H1 (cell line): ENCODE measurements at regions not wholly inside any gene's neighbourhood (a gene's known extent, or its start where the extent isn't known, plus 50 kb on each side); places are given as distances from the start of the nearest gene placed in this dataset.

Experiments
- CTCF ChIA-PET: fragments of 300-600 bp; sonication (Branson Sonifier 250); formaldehyde crosslinking; loops from one replicate; lab custom pipeline; 2021; ENCODE audit not compliant: partially characterized antibody; lab: Charles Lee
- POLR2A ChIA-PET: fragments of 300-600 bp; sonication (Branson Sonifier 250); formaldehyde crosslinking; loops from one replicate; lab custom pipeline; 2021; ENCODE audit warnings: inconsistent platforms; ENCODE audit not compliant: partially characterized antibody; lab: Charles Lee
- DNase-seq, 2 experiments: peaks; one replicate each; pipeline versions ENCODE4 v3.0.0 to v3.0.0-alpha.2; 2010 to 2022; ENCODE audit warnings: low spot score in 2 of 2, low read depth in 1 of 2, mixed read lengths in 1 of 2
- FAIRE-seq: peaks from 2 replicates; lab custom pipeline; 2011; peaks lifted over from hg19 to GRCh38; lab: Jason Lieb, UNC
- H2AFZ ChIP-seq: 2 replicates; pipeline ENCODE4 v1.8.1; 2012; ENCODE audit warnings: low read length, inconsistent platforms
- H2AK5ac ChIP-seq: 2 replicates; pipeline ENCODE4 v1.6.1; 2013; ENCODE audit warnings: low read depth, low read length
- H2BK120ac ChIP-seq: replicated peaks from 2 replicates; pipeline ENCODE3; 2013; ENCODE audit warnings: low read depth, low read length, inconsistent platforms
- H2BK12ac ChIP-seq: 2 replicates; pipeline ENCODE4 v1.6.1; 2013; ENCODE audit warnings: low read depth, low read length
- H2BK15ac ChIP-seq: 2 replicates; pipeline ENCODE4 v1.6.1; 2013; ENCODE audit warnings: low read length
- H2BK20ac ChIP-seq: 2 replicates; pipeline ENCODE4 v1.6.1; 2013; ENCODE audit warnings: low read length
- H2BK5ac ChIP-seq: 2 replicates; pipeline ENCODE4 v1.6.1; 2013; ENCODE audit warnings: low read depth, low read length
- H3K14ac ChIP-seq: 2 replicates; pipeline ENCODE4 v1.6.1; 2013; ENCODE audit warnings: inconsistent platforms; ENCODE audit not compliant: insufficient read length
- H3K18ac ChIP-seq: 2 replicates; pipeline ENCODE4 v1.6.1; 2013; ENCODE audit warnings: low read length; ENCODE audit errors: extremely low read depth
- H3K23ac ChIP-seq: 2 replicates; pipeline ENCODE4 v1.6.1; 2013; ENCODE audit warnings: inconsistent platforms; ENCODE audit not compliant: insufficient read length
- H3K23me2 ChIP-seq: 2 replicates; pipeline ENCODE4 v1.6.1; 2013; ENCODE audit warnings: low read depth, low read length
- H3K27ac ChIP-seq: 2 replicates; pipeline ENCODE4 v1.6.1; 2011; ENCODE audit warnings: low read depth, low read length, inconsistent platforms
- H3K27me3 ChIP-seq, 4 experiments: replicated peaks in 1 of 4; 1 replicate in 1 of 4; 2 replicates in 3 of 4; pipeline versions ENCODE4 v1.6.1 to v1.8.1; 2011 to 2013; ENCODE audit warnings: low read length in 3 of 4, mild to moderate bottlenecking in 3 of 4, inconsistent platforms in 2 of 4, mixed read lengths in 2 of 4, moderate library complexity in 1 of 4; ENCODE audit not compliant: control insufficient read depth in 3 of 4, insufficient read depth in 3 of 4; ENCODE audit errors: extremely low read depth in 1 of 4
- H3K36me3 ChIP-seq, 4 experiments: 2 replicates each; pipeline versions ENCODE4 v1.6.1 to v1.8.1; 2011 to 2013; ENCODE audit warnings: mild to moderate bottlenecking in 4 of 4, low read length in 3 of 4, moderate library complexity in 2 of 4, control low read depth in 1 of 4, inconsistent platforms in 1 of 4; ENCODE audit not compliant: insufficient read depth in 4 of 4, control insufficient read depth in 2 of 4
- H3K4ac ChIP-seq: replicated peaks from 2 replicates; pipeline ENCODE3; 2013; ENCODE audit warnings: low read length, low read depth, mixed read lengths, inconsistent platforms; ENCODE audit not compliant: insufficient read length
- H3K4me1 ChIP-seq, 4 experiments: replicated peaks in 1 of 4; 1 replicate in 1 of 4; 2 replicates in 3 of 4; pipeline versions ENCODE4 v1.6.1 to v1.8.1; 2011 to 2013; ENCODE audit warnings: low read length in 3 of 4, inconsistent platforms in 2 of 4, mixed read lengths in 1 of 4; ENCODE audit not compliant: insufficient read depth in 4 of 4, control insufficient read depth in 3 of 4
- H3K4me2 ChIP-seq, 2 experiments: 2 replicates each; pipeline versions ENCODE4 v1.6.1 to v1.8.1; 2011 to 2013; ENCODE audit warnings: low read depth in 2 of 2, low read length in 2 of 2, control low read depth in 1 of 2, inconsistent platforms in 1 of 2, mild to moderate bottlenecking in 1 of 2; ENCODE audit not compliant: insufficient read depth in 1 of 2
- H3K4me3 ChIP-seq, 4 experiments: fragments of 200-600, 300-600 bp in 1 of 4; sonication (generic), shearing (Covaris generic), sonication (Bioruptor Twin) in 1 of 4; 2 replicates each; pipeline versions ENCODE4 v1.5.1 to v1.8.1; 2011 to 2016; ENCODE audit warnings: low read length in 4 of 4, low read depth in 3 of 4, control low read depth in 2 of 4, inconsistent platforms in 2 of 4, mild to moderate bottlenecking in 2 of 4, mixed read lengths in 1 of 4, moderate library complexity in 1 of 4; ENCODE audit not compliant: insufficient read depth in 2 of 4; ENCODE audit errors: extremely low read depth in 1 of 4
- H3K56ac ChIP-seq: replicated peaks from 2 replicates; pipeline ENCODE3; 2013; ENCODE audit warnings: low read depth, mild to moderate bottlenecking, mixed read lengths, low read length, inconsistent platforms; ENCODE audit not compliant: insufficient read length
- H3K79me1 ChIP-seq: 2 replicates; pipeline ENCODE4 v1.6.1; 2013; ENCODE audit warnings: low read depth, low read length, control low read depth
- H3K79me2 ChIP-seq, 2 experiments: 2 replicates each; pipeline versions ENCODE4 v1.6.1 to v1.8.1; 2012 to 2013; ENCODE audit warnings: low read length in 2 of 2, mild to moderate bottlenecking in 2 of 2, inconsistent platforms in 1 of 2; ENCODE audit not compliant: insufficient read depth in 2 of 2, control insufficient read depth in 1 of 2
- H3K9ac ChIP-seq, 4 experiments: replicated peaks in 1 of 4; 1 replicate in 1 of 4; 2 replicates in 3 of 4; pipeline versions ENCODE4 v1.6.1 to v1.8.1; 2011 to 2013; ENCODE audit warnings: low read depth in 3 of 4, low read length in 3 of 4, control low read depth in 2 of 4, mild to moderate bottlenecking in 2 of 4, moderate library complexity in 2 of 4, inconsistent platforms in 1 of 4; ENCODE audit errors: extremely low read depth in 1 of 4
- H3K9me3 ChIP-seq, 2 experiments: 2 replicates each; pipeline versions ENCODE4 v1.6.1 to v1.8.1; 2012 to 2013; ENCODE audit warnings: mild to moderate bottlenecking in 2 of 2, moderate library complexity in 2 of 2, control low read depth in 1 of 2, inconsistent platforms in 1 of 2, low read depth in 1 of 2, low read length in 1 of 2, mixed read lengths in 1 of 2; ENCODE audit not compliant: insufficient read depth in 2 of 2
- H4K20me1 ChIP-seq, 2 experiments: replicated peaks in 1 of 2; 2 replicates each; pipeline versions ENCODE3 to v1.8.1; 2011 to 2013; ENCODE audit warnings: inconsistent platforms in 2 of 2, low read length in 2 of 2, mild to moderate bottlenecking in 1 of 2; ENCODE audit not compliant: insufficient read depth in 2 of 2, control insufficient read depth in 1 of 2
- H4K5ac ChIP-seq: 2 replicates; pipeline ENCODE4 v1.6.1; 2013; ENCODE audit warnings: low read length, low read depth, mixed read lengths, inconsistent platforms; ENCODE audit not compliant: insufficient read length
- H4K8ac ChIP-seq: 2 replicates; pipeline ENCODE4 v1.8.0; 2013; ENCODE audit warnings: mild to moderate bottlenecking, moderate library complexity, low read length, inconsistent platforms; ENCODE audit not compliant: insufficient read depth; ENCODE audit errors: extremely low read depth
- H4K91ac ChIP-seq: replicated peaks from 2 replicates; pipeline ENCODE3; 2013; ENCODE audit warnings: low read length, mixed read lengths, inconsistent platforms; ENCODE audit not compliant: insufficient read length
- BCL11A ChIP-seq, 2 experiments: IDR thresholded peaks; one replicate each; pipeline ENCODE4 v1.6.1; 2011; ENCODE audit warnings: low read depth in 2 of 2, low read length in 2 of 2, mild to moderate bottlenecking in 2 of 2
- CHD1 ChIP-seq: IDR thresholded peaks from 2 replicates; pipeline ENCODE4 v1.6.1; 2012; ENCODE audit warnings: low read depth, low read length, improper control_type of control experiment
- CHD2 ChIP-seq: IDR thresholded peaks from 2 replicates; pipeline ENCODE4 v1.6.1; 2012; ENCODE audit warnings: low read length, improper control_type of control experiment
- CREB1 ChIP-seq: IDR thresholded peaks from 2 replicates; pipeline ENCODE4 v1.6.1; 2012; ENCODE audit warnings: inconsistent platforms
- JUN ChIP-seq: IDR thresholded peaks from 2 replicates; pipeline ENCODE4 v1.6.1; 2011; ENCODE audit warnings: low read depth, mild to moderate bottlenecking, improper control_type of control experiment, low read length
- JUND ChIP-seq: IDR thresholded peaks from 2 replicates; pipeline ENCODE4 v1.6.1; 2011; ENCODE audit warnings: mild to moderate bottlenecking, improper control_type of control experiment, low read length
- KDM4A ChIP-seq: IDR thresholded peaks from one replicate; pipeline ENCODE4 v1.7.1; 2012; ENCODE audit warnings: low read depth, mild to moderate bottlenecking, moderate library complexity, low read length, inconsistent platforms; ENCODE audit not compliant: severe bottlenecking
- MAFK ChIP-seq: IDR thresholded peaks from 2 replicates; pipeline ENCODE4 v1.6.1; 2012; ENCODE audit warnings: low read depth, mild to moderate bottlenecking, improper control_type of control experiment, low read length
- NANOG ChIP-seq: IDR thresholded peaks from 2 replicates; pipeline ENCODE4 v1.6.1; 2011; ENCODE audit warnings: low read length, low read depth, mild to moderate bottlenecking, inconsistent platforms; ENCODE audit not compliant: insufficient read depth, poor library complexity, severe bottlenecking
- POLR2AphosphoS5 ChIP-seq: IDR thresholded peaks from 2 replicates; pipeline ENCODE4 v1.6.1; 2011; ENCODE audit warnings: low read depth, low read length
- SAP30 ChIP-seq: fragments of 300-600 bp; sonication (generic); IDR thresholded peaks from 2 replicates; pipeline ENCODE4 v1.7.1; 2012; ENCODE audit warnings: low read length, moderate library complexity, mild to moderate bottlenecking, inconsistent platforms; ENCODE audit not compliant: insufficient read depth, insufficient replicate concordance
- SIN3A ChIP-seq, 2 experiments: IDR thresholded peaks in 1 of 2; conservative IDR thresholded peaks in 1 of 2; 2 replicates each; pipeline ENCODE4 v1.6.1; 2011 to 2012; ENCODE audit warnings: low read length in 2 of 2, improper control_type of control experiment in 1 of 2, low read depth in 1 of 2, mild to moderate bottlenecking in 1 of 2
- TAF1 ChIP-seq: IDR thresholded peaks from 2 replicates; pipeline ENCODE4 v1.6.1; 2011; ENCODE audit warnings: mild to moderate bottlenecking, low read depth, low read length
- YY1 ChIP-seq: IDR thresholded peaks from 2 replicates; pipeline ENCODE4 v1.6.1; 2011; ENCODE audit warnings: low read depth, mild to moderate bottlenecking, low read length
- WGBS, 2 experiments: shearing (Covaris generic) in 1 of 2; methylation state at CpG; one replicate each; pipeline versions ENCODE4 v1.1.6 to v1.1.7; 2013 to 2015; ENCODE audit warnings: low lambda C conversion rate in 2 of 2, mixed read lengths in 2 of 2, inconsistent platforms in 1 of 2, low coverage in 1 of 2, missing lambda C conversion rate in 1 of 2; ENCODE audit not compliant: insufficient replicate concordance in 2 of 2, insufficient coverage in 1 of 2, insufficient read length in 1 of 2; ENCODE audit errors: extremely low coverage in 1 of 2, missing lambda C conversion rate in 1 of 2; 5-methylcytosine and 5-hydroxymethylcytosine counted together
- TF ChIP-seq, protein P1 (sequence below): IDR thresholded peaks from 2 replicates; pipeline ENCODE4 v1.6.1; 2011; ENCODE audit warnings: low read depth, mild to moderate bottlenecking, low read length; ENCODE audit not compliant: insufficient read depth

DNA sequence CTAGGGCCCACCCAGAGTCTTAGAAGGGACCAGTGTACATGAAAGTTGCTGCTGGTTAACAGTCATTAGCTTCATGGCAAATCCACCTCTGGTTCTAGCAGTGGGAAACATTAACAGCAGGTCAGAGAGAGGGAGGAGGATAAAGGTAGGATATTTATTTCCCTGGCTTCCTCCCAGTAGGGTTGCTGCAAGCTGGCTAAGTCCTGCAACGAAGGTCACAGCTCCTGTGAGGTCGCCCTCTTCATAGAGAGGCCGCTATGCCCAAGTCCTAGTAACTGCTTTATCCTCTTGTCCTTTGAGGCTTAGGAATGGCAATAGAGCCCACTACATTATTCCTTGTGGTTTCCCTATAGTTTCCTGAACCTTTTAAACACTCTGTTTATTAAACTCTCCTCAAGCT, 84.0 kb upstream of the ACSL3 start:
- H3K79me2 ChIP-seq: no peaks in the 10 kb centered on the region
- H2AK5ac ChIP-seq: no peak overlapping the region
- H3K9me3 ChIP-seq: no peaks in the 10 kb centered on the region
- no peak overlapping the region for H3K56ac ChIP-seq
- H3K23ac ChIP-seq: no peak overlapping the region
- no peak for DNase-seq
- POLR2A ChIA-PET: no interaction called here
- H4K5ac ChIP-seq: no peak overlapping the region
- H3K27ac ChIP-seq: no peak overlapping the region
- H2BK15ac ChIP-seq: no peak overlapping the region; the same call in 1 of the 2 replicates
- H3K36me3 ChIP-seq: no peaks in the 10 kb centered on the region
- H3K27me3 ChIP-seq: no peaks in the 10 kb centered on the region
- H2AFZ ChIP-seq: no peak overlapping the region
- FAIRE-seq: no peak
- H2BK20ac ChIP-seq: no peak overlapping the region
- H3K4me2 ChIP-seq: no peak overlapping the region
- H3K4me3 ChIP-seq: no peak overlapping the region
- H4K91ac ChIP-seq: no peak overlapping the region
- peaks cover 0 to 2% of the 10 kb centered on the region in 2 experiments for H4K20me1 ChIP-seq
- H2BK120ac ChIP-seq: no peak overlapping the region
- H4K8ac ChIP-seq: no peak overlapping the region
- H3K4me1 ChIP-seq: peaks cover 0 to 4% (median 0%) of the 10 kb centered on the region in 4 experiments; a peak in 1 of 7 replicates
- H3K18ac ChIP-seq: no peak overlapping the region
- no peak overlapping the region for H3K4ac ChIP-seq
- H3K14ac ChIP-seq: no peak overlapping the region
- no peaks in the 10 kb centered on the region for H3K79me1 ChIP-seq
- H2BK5ac ChIP-seq: no peak overlapping the region
- peaks cover 4% of the 10 kb centered on the region; the same call in 1 of the 2 replicates for H3K23me2 ChIP-seq
- no peak overlapping the region for H2BK12ac ChIP-seq
- CTCF ChIA-PET: interaction anchor here (1.1 to 1.3 kb wide), 2 partner anchors 20 to 69 kb away, joined by 4 to 5 read pairs; no protein-coding TSS in a partner anchor
- no peak overlapping the region for H3K9ac ChIP-seq
- WGBS, 2 experiments: 93% methylated on average over 3 of the region's 3 CpGs; no CpG with 5 or more reads in 1 of the 2 experiments
- TF ChIP-seq NANOG: no peak
- TF ChIP-seq TAF1: no peak
- no peak for TF ChIP-seq BCL11A (IDR thresholded peaks at IDR 0.05; ENCODE audit: low read depth in 2 of 2, low read length in 2 of 2)
- no peak for TF ChIP-seq SAP30
- no peak for TF ChIP-seq POLR2AphosphoS5
- no peak for TF ChIP-seq KDM4A
- TF ChIP-seq, protein P1, sequence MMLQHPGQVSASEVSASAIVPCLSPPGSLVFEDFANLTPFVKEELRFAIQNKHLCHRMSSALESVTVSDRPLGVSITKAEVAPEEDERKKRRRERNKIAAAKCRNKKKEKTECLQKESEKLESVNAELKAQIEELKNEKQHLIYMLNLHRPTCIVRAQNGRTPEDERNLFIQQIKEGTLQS: no peak
- TF ChIP-seq MAFK: no peak
- no peak for TF ChIP-seq CHD2
- TF ChIP-seq CHD1: no peak
- TF ChIP-seq JUN: no peak
- no peak for TF ChIP-seq SIN3A (conservative IDR thresholded peaks at IDR 0.05 in 1 of 2, IDR thresholded peaks at IDR 0.05 in 1 of 2; ENCODE audit: low read depth in 1 of 2, low read length in 2 of 2)
- TF ChIP-seq JUND: no peak
- TF ChIP-seq CREB1: no peak
- TF ChIP-seq YY1: no peak
